Brain microvascular endothelial cell (primary cell): ENCODE measurements at regions not wholly inside any gene's neighbourhood (a gene's known extent, or its start where the extent isn't known, plus 50 kb on each side); places are given as distances from the start of the nearest gene placed in this dataset.

Source experiments
- DNase-seq: peaks from one replicate; pipeline ENCODE4 v3.0.0-alpha.2; 2020
- H3K27ac ChIP-seq: fragments of 250-450 bp; sonication (Bioruptor Pico); 2 replicates; pipeline ENCODE4 v1.5.1; 2020; ENCODE audit warnings: mild to moderate bottlenecking, moderate library complexity
- H3K27me3 ChIP-seq: fragments of 250-450 bp; sonication (Bioruptor Pico); replicated peaks from 2 replicates; pipeline ENCODE4 v1.5.1; 2020; ENCODE audit warnings: mild to moderate bottlenecking
- H3K36me3 ChIP-seq: fragments of 250-450 bp; sonication (Bioruptor Pico); replicated peaks from 2 replicates; pipeline ENCODE4 v1.5.1; 2020; ENCODE audit warnings: mild to moderate bottlenecking
- H3K4me3 ChIP-seq: 2 replicates; pipeline ENCODE4 v1.5.1; 2011; ENCODE audit warnings: low read depth, mild to moderate bottlenecking, control low read depth, low read length, moderate library complexity
- in situ Hi-C: cut with HindIII; loops from 2 replicates; pipeline ENCODE4 v1.10.0; 2017; ENCODE audit warnings: low sequenced_read_pairs, low pct_ligation_motif_present
- TF ChIP-seq, protein P1 (sequence below): IDR thresholded peaks from 2 replicates; pipeline ENCODE4 v1.5.1; 2011; ENCODE audit warnings: low read depth, mild to moderate bottlenecking, moderate library complexity, low read length, control low read depth, inconsistent platforms; ENCODE audit errors: missing control alignments

DNA sequence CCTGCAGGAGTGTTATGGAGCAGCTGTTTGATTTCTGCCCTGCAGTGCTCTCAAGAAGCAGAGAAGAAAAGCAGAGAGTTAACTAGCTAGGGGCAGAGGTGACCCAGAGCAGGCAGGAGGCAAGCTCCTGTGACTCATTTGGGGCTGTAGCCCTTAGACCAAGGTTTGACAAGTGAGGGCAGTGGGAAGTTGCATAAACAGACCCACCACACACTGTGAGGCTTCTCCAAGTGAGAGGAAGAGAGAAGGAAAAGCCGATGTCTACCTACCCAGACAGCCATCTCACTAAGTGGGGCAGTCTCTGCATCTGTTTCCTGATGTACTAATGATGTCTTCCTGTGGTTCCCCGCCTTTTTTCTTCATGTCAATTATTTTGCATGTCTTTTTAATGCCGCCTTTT is 159.9 kb upstream of the NR5A2 start:
- no peak for DNase-seq
- in situ Hi-C loops, result no loop called here
- H3K27ac ChIP-seq, result no peak overlapping the region
- H3K4me3 ChIP-seq, result no peak overlapping the region
- no peaks in the 10 kb centered on the region for H3K36me3 ChIP-seq
- H3K27me3 ChIP-seq, result no peaks in the 10 kb centered on the region
- TF ChIP-seq, protein P1, sequence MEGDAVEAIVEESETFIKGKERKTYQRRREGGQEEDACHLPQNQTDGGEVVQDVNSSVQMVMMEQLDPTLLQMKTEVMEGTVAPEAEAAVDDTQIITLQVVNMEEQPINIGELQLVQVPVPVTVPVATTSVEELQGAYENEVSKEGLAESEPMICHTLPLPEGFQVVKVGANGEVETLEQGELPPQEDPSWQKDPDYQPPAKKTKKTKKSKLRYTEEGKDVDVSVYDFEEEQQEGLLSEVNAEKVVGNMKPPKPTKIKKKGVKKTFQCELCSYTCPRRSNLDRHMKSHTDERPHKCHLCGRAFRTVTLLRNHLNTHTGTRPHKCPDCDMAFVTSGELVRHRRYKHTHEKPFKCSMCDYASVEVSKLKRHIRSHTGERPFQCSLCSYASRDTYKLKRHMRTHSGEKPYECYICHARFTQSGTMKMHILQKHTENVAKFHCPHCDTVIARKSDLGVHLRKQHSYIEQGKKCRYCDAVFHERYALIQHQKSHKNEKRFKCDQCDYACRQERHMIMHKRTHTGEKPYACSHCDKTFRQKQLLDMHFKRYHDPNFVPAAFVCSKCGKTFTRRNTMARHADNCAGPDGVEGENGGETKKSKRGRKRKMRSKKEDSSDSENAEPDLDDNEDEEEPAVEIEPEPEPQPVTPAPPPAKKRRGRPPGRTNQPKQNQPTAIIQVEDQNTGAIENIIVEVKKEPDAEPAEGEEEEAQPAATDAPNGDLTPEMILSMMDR, result no peak

DNA sequence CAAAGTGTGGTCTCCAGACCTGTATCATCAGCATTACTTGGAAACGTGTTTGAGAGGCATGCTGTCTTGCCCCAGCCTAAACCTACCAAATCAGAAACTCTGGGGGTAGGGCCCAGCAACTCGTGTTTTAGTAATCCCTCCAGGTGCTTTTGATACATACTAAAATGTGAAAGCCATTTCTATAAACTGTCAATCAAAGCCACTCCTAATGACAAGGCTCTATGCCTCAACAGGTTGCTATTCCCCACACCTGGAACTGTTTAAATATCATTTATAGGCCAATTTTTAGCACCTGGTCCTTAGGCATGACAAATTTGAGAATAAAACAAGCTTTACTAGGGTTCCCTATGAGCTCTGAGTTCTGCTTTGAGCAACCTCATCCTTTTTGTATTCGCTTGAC is 158.7 kb upstream of the NR5A2 start:
- Histone ChIP-seq H3K36me3 (no peaks in the 10 kb centered on the region), H3K4me3 (no peak overlapping the region), H3K27me3 (no peaks in the 10 kb centered on the region), H3K27ac (no peak overlapping the region)
- in situ Hi-C loops, result no loop called here
- DNase-seq, result no peak
- TF ChIP-seq, protein P1, result no peak

DNA sequence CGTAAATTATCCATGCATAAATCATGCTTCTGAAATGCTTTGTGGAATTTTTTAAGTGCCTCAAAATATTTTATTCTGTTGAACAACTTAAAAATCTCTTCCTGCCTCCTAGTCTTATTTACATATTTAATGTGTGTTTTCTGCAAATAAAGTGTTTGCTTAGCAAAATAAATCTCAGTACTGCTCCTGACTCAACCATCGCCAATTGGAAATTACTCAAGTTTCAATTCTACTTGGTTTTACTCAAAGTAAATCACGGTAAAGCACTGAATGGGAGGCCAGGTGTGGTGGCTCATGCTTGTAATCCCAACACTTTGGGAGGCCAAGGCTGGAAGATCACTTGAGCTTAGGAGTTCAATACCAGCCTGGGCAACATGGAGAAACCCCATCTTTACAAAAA is 152.2 kb upstream of the NR5A2 start:
- in situ Hi-C loops, result no loop called here
- TF ChIP-seq, protein P1, result no peak
- no peaks in the 10 kb centered on the region for H3K27me3 ChIP-seq
- no peaks in the 10 kb centered on the region for H3K36me3 ChIP-seq
- no peak for DNase-seq
- H3K27ac ChIP-seq, result no peak overlapping the region
- no peak overlapping the region for H3K4me3 ChIP-seq

DNA sequence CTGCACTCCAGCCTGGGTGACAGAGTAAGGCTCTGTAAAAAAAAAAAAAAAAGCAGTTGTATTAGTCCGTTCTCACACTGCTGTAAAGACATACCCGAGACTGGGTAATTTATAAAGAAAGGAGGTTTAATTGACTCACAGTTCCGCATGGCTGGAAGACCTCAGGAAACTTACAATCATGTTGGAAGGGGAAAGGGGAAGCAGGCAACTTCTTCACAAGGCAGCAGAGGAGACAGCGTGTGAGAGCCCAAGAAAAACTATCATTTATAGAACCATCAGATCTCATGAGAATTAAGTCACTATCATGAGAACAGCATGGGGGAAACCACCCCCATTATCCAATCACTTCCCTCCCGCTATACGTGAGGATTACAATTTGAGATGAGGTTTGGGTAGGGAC is 151.7 kb upstream of the NR5A2 start:
- DNase-seq, result no peak
- Histone ChIP-seq H3K27me3 (no peaks in the 10 kb centered on the region), H3K36me3 (no peaks in the 10 kb centered on the region), H3K27ac (no peak overlapping the region), H3K4me3 (no peak overlapping the region)
- TF ChIP-seq, protein P1, result no peak
- in situ Hi-C loops, result no loop called here

DNA sequence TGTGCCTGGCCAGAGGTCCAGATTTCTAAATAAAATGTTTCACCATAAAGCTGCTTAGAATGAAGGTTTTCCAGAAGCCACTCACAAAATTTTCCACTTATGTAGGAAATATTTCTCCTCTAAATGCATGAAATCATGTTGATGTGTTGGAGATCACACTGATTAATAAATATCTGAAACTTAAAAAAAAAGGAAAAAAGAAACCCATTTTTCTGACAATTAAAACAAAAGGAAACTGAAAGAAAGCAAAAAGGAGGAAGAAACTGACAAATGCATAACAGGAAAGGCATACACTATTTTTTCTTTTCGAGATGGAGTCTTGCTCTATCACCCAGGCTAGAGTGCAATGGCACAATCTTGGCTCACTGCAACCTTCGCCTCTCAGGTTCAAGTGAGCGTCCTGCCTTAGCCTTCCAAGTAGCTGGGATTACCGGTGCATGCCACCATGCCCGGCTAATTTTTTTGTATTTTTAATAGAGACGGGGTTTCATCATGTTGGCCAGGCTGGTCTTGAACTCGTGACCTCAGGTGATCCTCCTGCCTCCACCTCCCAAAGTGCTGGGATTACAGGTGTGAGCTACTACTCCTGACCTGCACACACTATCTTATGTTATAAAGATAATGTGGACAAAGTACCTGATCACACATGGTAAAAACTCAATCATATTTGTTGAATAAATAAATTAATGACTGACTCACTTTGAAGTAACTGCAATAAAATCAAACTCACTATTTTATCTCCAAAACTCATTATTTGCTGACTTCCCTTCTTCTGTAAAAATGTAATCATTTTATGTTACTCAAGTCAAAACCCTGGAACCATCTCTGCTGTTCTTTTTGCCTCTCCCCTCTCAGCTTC is 149.8 kb upstream of the NR5A2 start:
- no peaks in the 10 kb centered on the region for H3K36me3 ChIP-seq
- no peak overlapping the region for H3K27ac ChIP-seq
- no peak overlapping the region for H3K4me3 ChIP-seq
- no peaks in the 10 kb centered on the region for H3K27me3 ChIP-seq
- in situ Hi-C loops, result no loop called here
- DNase-seq, result no peak
- TF ChIP-seq, protein P1, result no peak

DNA sequence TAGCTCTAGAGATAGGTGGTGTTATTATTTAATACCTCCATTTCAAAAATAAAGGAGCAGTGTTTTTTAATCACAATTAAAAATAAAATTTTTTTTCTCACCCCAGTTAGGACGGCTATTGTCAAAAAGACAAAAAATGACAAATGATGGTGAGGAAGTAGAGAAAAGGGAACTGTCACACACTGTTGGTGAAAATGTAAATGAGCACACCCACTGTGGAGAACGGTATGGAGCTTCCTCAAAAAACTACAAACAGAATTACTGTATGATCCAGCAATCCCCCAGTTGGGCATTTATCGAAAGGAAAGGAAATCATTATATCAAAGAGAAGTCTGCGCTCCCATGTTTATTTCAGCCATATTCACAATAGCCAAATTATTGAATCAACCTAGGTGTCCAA is 148.7 kb upstream of the NR5A2 start:
- TF ChIP-seq, protein P1, result no peak
- Histone ChIP-seq H3K4me3 (no peak overlapping the region), H3K27me3 (no peaks in the 10 kb centered on the region), H3K27ac (no peak overlapping the region), H3K36me3 (no peaks in the 10 kb centered on the region)
- in situ Hi-C loops, result no loop called here
- no peak for DNase-seq
